GM03348 (cell line): ENCODE measurements at regions not wholly inside any gene's neighbourhood (a gene's known extent, or its start where the extent isn't known, plus 50 kb on each side); places are given as distances from the start of the nearest gene placed in this dataset.

Source experiments
- DNase-seq: peaks from one replicate; pipeline ENCODE4 v3.0.0; 2012; ENCODE audit warnings: low spot score

- no peak for DNase-seq
Measured at GRCh38 chr4:180134091-180134866, 2108.9 kb upstream of the TENM3 start.

DNA sequence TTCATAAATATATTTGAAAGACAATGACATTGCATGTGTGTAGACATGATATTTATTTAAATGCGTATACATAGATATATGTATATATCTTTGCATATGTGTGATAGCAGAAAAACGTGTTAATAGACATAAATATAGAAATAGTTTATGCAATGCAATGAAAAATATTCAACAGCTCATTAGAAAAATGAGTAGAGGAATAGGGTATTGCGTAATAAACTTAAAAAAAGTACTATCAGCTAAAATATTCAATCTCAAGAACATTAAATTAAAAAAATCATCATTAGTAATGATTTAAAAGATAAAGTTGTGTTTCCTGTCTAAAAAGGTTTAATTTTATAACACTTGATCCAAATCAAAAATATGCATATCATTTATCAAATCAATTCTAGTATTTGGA is 2101.5 kb upstream of the TENM3 start:
- DNase-seq: no peak

GRCh38 chr4:180148737-180149136 is 2094.5 kb upstream of the TENM3 start:
- DNase-seq: no peak

DNA sequence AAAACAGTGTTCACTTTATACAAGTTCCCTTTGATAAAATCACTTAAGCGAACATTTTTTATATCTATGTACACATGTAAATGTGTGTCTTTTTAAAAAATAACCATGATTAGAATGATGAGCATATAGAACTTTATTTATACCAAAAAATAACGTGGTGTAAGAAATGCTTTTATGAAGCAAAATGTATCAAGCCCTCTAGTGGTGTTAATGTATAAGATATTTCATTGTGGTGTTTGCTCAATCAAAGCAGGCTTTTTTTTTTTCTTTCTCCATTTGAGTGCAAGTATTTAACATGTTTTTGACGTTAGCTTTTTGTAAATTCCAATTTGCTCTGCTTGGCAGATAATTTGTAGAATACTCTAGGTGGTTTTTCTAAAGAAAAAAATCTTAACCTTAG is 2092.4 kb upstream of the TENM3 start:
- DNase-seq: peak; percentile 2

DNA sequence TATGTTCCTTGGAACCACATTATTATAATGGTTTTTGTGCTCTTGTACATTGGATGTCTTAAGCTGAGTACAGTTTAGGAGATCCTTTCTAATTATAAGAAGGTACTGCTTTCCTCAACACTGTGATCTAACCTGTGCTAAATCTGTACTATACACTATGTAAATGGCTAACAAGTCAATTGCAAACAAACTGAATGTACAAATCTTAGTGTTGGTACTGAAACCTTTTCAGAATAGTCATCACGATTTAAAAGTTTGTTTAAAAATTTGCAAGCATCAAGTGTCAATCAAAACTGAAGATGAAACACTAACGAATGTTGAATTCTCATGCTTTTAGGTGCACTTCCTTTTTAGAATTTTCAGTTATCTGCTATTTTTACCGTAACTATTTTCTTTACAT is 2090.4 kb upstream of the TENM3 start:
- DNase-seq: no peak

- no peak for DNase-seq
Measured at GRCh38 chr4:180153587-180153986, 2089.6 kb upstream of the TENM3 start.

DNA sequence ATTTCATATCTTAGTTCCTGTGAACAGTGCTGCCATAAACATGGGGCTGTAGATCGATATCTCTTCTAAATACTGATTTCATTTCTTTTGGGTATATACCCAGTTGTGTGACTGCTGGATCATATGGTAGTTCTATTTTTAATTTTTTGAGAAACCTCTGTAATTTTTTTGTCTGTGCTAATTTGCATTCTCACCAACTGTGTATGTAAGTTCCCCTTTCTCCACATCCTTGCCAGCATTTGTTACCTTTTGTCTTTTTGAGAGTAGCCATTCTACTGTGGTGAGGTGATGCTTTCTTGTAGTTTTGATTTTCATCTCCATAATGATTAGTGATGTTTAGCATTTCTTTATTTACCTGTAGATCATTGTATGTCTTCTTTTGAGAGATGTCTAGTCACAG is 2086.5 kb upstream of the TENM3 start:
- no peak for DNase-seq

GRCh38 chr4:180160195-180160983 is 2082.8 kb upstream of the TENM3 start:
- DNase-seq: no peak

- DNase-seq: no peak
Measured at GRCh38 chr4:180164799-180165198, 2078.4 kb upstream of the TENM3 start.

- no peak for DNase-seq
Measured at GRCh38 chr4:180169394-180169793, 2073.8 kb upstream of the TENM3 start.

DNA sequence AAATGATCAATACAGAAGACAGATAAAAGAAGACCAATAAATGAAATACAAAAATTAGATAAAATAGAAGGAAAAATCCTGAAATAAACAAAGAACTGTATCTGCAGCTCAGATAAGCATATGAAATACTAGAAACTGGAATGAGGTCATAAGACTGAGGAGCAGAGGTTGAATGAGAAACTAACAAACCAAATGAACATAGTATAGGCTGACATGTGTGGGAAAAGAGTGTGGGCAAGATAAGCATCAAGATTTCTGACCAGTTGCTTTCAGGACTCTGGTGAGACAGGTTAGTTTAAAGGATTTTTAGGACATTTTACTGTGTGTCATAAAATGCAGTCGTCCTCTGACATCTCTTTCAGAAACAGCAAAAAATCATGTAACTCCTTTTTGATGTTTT is 2073.2 kb upstream of the TENM3 start:
- no peak for DNase-seq

- no peak for DNase-seq
Measured at GRCh38 chr4:180179146-180179545, 2064.1 kb upstream of the TENM3 start.

DNA sequence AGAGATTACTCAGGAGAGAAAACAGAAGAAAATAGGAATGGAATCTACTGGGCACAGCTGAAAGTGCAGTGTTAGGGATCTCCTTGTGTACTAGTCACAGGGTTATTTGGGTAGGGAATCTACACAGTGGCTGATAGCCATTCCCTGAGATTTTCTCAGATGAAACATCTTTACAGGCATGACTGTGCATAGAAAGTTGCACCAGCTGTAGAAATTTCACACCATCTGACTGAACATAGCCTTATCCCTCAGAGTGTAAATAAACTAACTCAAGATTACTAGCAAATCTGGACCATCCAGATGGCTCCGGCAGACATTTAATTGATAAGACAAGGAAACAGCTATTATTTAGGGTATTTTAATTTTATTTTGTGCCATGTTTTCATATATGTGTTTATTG is 2053.5 kb upstream of the TENM3 start:
- DNase-seq: no peak

DNA sequence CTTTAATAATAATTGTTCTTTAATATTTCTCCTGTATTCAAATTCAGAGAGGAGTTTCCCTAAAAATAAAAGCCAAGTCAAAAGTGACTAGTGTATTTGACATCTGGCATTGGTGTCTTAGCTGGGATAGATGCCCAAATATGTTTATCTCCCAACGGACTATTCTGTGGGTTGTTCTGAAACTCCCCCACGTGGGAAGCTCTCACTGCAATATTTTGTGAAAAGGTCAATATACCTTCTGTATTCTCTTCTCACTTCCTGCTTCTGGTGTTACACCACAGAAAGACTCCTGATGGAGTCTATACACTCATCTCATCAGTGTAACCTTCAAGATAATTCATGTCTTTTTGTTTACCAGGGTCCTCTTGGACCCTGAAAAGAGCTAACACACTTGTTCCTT is 2052.8 kb upstream of the TENM3 start:
- no peak for DNase-seq

GRCh38 chr4:180197471-180197870 is 2045.7 kb upstream of the TENM3 start:
- DNase-seq: no peak

DNA sequence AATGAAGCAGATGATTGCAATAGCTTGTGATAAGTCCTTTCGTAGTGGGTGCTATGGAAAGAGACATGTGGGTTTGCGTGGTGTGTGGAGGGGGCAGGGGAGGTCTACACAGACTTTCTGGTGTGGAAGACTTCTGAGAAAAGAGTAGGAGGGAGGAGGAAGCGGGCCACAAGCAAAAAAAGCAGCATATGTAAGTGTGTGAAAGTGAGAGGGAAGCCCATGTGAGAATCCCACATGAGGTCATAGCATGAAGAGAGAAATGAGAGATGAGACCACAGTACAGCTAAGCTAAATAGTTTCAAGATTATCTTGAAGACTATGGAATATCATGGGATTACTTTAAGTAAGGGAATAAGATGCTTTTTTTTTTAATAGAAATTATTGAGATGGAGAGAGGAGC is 2039.9 kb upstream of the TENM3 start:
- DNase-seq: no peak

GRCh38 chr4:180205276-180205675 is 2037.9 kb upstream of the TENM3 start:
- DNase-seq: no peak

DNA sequence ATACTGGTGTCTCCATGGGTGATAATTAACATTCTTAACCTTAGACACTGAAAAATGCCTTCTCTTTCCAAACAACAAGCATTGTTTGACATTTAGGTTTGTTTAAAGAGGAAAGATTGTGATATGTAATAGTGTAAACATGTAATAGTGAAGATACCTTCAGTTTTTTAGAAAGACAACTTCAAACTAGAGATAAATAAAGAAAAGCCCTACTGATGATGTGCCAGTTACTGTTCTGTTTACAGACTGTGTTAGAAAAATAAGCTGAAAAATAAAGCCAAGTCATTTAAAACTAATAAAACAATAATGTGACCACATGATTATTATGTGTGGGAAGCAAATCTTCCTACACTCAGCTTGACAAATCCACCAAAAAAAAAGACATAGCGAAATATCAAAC is 2035.3 kb upstream of the TENM3 start:
- DNase-seq: no peak

DNA sequence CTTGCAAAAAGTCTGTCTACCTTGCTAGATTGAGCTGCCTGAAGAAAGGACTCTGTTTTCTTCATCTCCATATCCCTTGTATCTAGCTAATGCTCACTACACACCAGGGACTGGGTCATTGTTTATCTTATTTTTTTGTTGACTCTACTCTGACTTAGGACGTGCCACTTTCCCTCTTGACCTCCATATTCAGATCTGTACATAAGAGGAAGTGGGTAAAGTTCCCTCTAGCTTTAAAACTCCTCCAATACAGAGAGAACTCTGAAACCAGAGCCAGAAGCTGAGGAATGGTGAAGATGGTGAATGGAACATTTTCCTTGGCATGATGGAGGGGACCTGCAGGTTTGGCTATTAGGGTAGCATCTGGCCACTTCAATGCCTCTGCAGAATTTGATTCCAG is 2026.1 kb upstream of the TENM3 start:
- no peak for DNase-seq

- no peak for DNase-seq
Measured at GRCh38 chr4:180219080-180219479, 2024.1 kb upstream of the TENM3 start.

GRCh38 chr4:180225977-180226376 is 2017.2 kb upstream of the TENM3 start:
- DNase-seq: no peak

DNA sequence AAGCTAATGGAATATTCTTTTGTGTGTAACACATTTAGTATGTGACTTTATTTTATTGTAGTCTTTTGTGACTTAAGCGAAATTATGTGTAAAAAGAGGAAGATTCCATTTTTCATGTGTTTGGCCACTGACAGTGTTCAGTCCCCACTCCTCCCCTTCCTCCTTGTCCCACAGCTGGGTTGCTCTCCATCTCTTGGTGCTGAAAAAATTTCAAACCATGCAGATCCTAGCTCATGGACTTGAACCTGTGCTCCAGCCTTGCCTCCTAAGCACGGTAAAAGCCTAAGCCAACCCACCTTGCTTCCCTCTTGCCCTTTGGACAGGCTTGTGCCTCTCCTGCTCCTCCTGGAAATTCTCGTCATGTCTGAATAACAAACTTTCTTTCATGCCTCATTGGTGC is 2008.5 kb upstream of the TENM3 start:
- no peak for DNase-seq

GRCh38 chr4:180240670-180241069 is 2002.5 kb upstream of the TENM3 start:
- no peak for DNase-seq

DNA sequence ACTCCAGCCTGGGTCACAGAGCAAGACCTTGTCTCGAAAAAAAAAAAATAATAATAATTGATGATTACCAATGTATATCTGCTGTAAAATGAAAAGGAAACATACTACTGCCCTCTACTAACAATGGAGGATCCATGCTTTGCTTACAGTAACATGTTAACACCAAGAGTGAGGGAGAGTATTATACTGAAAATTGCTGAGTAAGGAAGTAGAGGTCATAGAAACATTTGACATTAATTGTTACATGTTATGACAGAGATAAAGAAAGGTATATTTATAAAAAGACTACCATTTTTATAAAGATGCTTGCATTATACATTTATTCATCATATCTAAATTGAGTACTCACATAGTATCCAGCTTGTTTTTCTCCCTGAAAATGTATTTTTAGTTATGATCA is 1989.8 kb upstream of the TENM3 start:
- no peak for DNase-seq
